HG02981 (cell line): ENCODE measurements at regions not wholly inside any gene's neighbourhood (a gene's known extent, or its start where the extent isn't known, plus 50 kb on each side); places are given as distances from the start of the nearest gene placed in this dataset.

Experiments used
- ATAC-seq: cut with Tn5 transposase; IDR thresholded peaks from one replicate; pipeline ENCODE4 v1.9.1; 2021; ENCODE audit warnings: mild to moderate bottlenecking, moderate library complexity; ENCODE audit not compliant: unreplicated experiment

DNA sequence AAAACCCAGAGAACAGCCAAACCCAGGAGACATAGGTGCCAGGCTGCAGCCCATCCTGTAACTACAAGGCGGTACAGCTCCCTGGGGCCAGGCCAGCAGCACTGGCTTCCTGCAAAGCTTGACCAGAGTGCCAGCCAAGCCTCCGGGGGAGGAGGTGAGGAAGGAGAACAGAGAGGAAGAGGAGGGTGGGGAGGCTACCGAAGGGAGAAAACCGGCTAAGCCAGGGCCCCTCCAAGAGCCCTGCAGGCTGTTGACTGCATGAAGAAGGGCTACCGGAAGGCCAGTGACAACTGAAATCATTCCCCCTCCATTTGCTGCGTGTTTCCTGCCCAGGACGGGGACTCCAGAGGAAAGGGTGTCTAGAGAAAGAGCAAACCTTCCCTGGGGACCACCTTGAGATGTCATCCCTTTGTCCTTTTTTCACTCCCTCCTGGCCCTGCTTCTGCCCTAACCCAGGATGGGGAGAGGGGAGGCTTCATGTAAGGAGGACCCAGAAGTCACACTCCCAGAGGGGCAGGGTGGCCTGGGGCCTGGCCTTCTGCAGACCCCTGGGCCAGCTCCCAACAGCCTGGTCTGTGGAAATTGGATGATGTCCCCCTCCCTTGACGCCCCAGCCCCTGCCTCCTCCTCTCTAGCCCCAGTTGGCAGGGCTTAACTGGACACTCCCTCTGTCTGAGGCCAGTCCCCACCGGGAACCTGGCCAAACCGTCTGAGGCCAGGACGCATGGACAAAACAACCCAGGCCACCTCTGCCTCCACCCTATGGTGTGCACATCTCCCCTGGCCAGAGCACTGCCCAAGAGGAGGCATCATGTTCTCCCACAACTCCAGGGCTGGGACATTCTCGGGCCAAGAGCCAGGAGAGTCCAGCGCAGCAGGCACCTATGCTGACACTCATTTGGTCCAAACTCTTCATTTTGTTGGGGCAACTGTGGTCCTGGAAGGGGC, 207.8 kb downstream of the CYP26B1 start:
- ATAC-seq = no peak

DNA sequence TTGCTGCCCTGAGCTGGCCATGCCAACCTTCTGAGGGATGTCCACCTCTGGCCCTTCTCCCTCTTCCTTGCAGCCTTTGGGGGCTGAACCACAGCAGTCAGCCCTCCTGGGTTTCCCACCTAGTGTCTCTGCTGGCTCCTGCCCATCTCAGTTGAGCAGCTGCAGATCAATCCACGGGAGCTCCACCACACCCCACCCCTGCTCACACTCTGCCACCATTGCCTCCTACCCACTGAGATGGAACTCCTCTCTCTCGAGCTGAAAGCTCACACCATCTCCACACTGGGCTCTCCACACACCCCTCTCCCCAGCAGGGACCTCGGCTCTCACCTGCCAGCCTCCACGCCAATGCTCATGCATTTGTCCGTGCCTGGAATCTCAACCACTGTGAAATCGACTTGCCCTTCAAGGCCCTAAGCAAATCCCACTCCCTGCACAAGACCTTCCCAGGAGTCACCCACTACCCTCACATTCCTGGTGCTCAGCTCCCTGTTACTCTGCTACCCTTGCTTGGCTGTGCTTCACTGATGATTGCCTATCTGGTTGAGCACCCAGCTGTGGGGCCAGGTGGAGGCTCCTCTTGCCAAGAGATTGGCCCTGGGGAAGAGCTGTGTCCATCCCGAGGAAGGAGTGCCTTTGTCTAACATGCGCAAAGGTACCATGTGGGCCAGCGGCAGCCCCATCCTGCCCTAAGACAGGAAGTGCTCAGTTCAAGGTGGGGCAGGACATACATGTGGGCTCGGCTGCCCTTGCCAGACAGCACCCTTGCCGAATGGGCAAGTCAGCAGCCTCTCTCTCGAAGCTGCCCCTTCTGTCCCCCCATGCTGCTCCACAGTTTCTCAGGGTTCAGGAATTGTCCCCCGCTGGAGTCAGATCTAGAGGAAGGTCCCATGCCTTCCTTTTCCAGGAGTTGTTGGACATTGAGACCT, 208.7 kb downstream of the CYP26B1 start:
- no peak for ATAC-seq

DNA sequence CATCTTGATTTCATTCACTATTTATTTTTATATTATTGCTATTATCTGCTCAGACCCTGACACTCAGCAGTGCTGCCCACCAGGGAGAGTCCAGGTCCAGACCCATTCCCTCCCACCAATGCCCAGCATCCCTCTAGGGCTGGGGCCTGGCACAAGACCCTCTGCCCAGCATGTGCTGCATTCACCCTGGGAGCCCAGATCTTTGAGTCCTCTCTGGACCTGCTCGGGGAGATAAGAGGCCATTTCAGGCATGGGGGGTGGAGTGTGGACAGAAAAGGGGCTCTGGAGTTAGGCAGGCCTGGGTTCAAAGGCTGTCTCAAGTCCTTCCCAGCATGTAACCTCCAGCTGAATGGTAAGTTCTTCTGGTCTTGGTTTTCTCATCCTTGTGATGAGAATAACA, 209.6 kb downstream of the CYP26B1 start:
- no peak for ATAC-seq

GRCh38 chr2:71937396-71937795, 210.3 kb downstream of the CYP26B1 start:
- ATAC-seq = no peak

- no peak for ATAC-seq
These were observed 211.3 kb downstream of the CYP26B1 start for GRCh38 chr2:71936076-71937030.

DNA sequence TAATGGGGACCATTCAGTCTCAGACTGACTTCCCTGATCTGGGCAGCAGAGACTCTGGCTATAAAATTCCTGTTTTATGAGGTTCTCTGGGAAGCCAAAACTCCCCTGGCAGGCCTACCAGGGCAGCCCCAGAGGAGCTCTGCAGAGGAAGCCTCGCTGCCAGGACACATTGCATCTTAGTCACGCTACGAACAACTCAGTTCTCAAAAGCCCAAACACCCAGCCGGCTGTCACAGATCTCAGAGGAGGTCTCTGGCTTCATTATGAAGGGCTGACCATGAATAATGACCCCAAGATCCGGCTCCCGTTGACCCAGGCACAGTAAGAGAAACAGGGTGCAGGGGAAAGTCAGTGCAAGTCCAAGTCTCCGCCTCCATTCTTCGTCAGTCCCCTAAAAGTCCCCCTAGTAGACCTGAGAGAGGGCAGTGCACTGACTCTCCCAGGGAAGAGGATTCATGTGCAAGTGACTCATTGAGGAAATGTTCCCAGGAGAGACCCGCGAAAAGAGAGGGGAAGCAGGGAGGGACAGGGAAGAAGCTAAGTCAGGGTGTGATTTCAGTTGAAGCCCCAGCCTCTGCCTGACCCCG, 212.3 kb downstream of the CYP26B1 start:
- ATAC-seq = no peak

- no peak for ATAC-seq
These were observed 212.9 kb downstream of the CYP26B1 start for GRCh38 chr2:71934595-71935261.

GRCh38 chr2:71934320-71934593, 213.4 kb downstream of the CYP26B1 start:
- no peak for ATAC-seq

DNA sequence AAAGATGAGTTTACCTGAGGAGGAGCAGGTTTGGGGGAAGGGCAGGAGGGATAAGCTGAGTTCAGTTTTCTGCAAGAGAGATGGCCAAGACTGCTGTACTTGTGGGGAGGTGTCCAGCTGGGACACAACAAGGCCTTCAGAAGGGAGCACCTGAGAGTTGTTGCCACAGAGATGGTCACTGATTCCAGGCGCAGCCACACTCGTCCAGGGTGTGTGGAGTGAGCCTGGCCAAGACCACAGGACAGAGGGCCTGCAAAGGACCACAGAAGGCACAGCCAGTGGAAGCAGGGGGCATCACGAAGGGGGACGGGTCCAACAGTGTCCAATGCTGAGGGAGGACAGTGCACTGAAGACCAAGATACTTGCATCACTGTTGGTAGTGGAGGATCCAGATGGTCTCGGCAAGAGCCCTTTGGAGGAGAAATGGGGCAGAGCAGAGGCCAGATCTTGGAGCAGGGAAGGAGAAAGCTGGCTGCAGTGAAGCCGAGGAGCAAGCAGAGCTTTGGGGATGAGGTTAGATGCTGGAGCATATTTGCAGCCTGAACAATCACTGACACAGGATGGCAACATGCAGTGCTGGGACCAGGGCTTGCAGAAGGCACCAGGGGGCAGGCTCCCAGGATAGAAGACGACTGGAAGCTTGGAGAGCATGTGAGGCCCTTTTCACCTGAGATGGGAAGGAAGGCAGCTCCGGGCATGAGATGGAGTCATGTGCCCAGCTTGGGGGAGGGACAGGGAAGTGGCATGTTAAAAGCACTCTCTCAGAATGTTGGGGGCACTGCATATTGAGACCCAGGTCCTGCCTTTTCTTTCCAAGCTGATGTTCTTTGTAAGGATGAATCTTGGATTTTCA, 214.0 kb downstream of the CYP26B1 start:
- ATAC-seq = no peak

DNA sequence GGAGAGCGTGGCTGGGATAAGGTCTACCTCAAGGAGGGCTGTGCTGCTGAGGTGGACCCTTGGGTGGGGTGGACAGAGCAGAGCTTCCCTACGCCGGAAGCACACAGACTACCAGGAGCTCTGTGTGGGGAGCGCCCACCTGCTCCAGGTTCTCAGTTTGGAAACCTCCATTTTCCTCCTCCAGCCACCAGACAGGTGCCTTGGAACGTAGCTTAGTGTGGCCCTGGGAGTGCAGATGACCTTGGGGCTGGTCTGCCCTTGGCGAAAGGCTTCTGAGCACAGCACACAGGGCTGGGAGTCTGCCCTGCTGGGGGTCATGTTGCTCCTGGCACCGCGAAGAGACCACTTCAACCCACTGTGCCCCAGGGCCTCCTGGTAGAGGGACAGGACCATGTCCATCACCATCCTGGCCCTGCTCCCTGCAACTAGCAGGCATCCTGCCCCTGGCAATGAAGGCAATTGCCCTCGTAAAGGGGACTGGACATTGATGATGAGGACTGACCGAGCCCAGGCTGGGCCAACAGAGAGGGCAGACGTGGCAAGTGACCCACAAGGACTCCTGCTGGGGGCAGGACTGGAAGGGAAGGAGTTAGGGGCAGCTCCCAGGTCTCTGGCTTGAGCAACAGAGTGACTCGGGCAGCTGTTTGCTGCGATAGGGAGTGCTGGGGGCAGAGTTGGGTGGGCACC, 214.7 kb downstream of the CYP26B1 start:
- ATAC-seq = no peak

DNA sequence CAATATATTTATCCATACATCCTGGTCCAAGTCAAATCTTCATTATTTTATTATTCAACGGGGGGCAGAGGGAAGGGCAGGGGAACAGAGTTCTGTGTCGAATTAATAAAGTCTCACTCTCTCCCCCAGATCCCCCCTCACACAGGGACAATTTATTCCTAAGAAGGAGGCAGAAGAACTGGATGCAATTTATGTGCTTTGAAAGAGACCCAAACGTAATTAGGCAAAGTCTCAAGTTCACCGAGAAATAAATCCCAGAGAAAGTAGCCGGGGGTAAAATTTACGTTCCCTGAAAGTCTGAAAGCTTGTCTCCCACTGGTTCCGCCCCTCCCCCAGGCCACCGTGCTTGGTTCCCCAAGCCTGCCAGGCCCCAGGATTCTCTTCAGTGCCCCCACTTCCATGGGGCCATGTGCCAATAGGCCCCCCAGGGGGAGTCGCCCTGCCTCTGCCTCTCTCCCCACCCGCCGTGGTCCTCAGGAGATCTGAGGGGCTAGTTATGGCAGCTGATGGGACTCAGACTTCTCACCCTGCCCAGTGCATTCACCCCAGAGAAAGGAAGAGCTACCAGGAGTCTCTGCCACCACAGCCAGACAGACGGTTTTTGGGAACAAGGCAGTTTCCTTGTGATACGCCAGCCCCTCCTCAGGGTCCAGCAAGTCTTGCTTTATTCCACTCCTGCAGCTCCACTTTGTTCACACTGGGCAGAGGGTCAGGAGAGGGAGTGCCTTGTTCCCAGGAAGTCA, 215.5 kb downstream of the CYP26B1 start:
- no peak for ATAC-seq

DNA sequence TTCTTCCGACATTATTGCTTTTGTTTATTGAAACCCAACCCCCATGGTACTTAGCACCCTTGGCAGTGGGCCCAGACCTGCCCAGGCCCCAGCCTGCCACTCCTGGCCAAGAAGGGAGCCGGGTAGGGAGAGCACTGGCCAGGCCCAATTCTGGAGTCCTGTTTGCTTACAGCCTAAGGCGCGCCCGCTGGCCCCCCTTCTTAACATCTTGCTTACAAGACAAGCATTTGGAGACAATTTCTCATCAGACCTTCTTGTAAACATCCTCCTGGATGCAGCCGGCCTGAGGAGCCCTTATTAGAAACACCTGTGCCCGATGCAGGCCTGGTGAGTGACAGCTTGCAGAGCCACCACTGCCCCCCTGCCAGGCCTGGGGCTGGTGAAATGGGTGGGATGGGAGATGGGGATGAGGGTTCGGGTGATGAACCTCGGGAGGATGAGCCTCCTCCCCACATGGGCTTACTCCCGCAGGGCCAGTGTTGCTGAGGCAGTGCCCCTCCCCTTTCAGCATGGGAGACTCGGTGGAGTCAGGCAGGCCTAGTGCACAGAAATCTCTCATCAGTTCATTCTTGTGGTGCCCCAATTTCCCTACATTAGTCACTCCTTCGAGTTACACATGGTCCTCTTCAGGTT, 217.5 kb downstream of the CYP26B1 start:
- ATAC-seq = no peak

- no peak for ATAC-seq
These were observed 218.2 kb downstream of the CYP26B1 start for GRCh38 chr2:71929482-71929772.

- no peak for ATAC-seq
These were observed 218.8 kb downstream of the CYP26B1 start for GRCh38 chr2:71928734-71929481.

- ATAC-seq = no peak
These were observed 219.6 kb downstream of the CYP26B1 start for GRCh38 chr2:71927757-71928715.
